Endodermal cell (in vitro differentiated cells): ENCODE measurements at regions not wholly inside any gene's neighbourhood (a gene's known extent, or its start where the extent isn't known, plus 50 kb on each side); places are given as distances from the start of the nearest gene placed in this dataset.

ENCODE experiments used
- DNase-seq: peaks from one replicate; pipeline ENCODE4 v3.0.0-alpha.2; 2017
- H3K27ac ChIP-seq: 2 replicates; pipeline ENCODE4 v1.5.1; 2013; ENCODE audit warnings: mild to moderate bottlenecking, low read depth, low read length, moderate library complexity
- H3K27me3 ChIP-seq: 2 replicates; pipeline ENCODE4 v1.6.1; 2013; ENCODE audit warnings: mild to moderate bottlenecking, low read length, moderate library complexity; ENCODE audit not compliant: insufficient read depth, control insufficient read depth, poor library complexity, severe bottlenecking
- H3K36me3 ChIP-seq: 2 replicates; pipeline ENCODE4 v1.7.0; 2013; ENCODE audit warnings: mild to moderate bottlenecking, low read length, moderate library complexity; ENCODE audit not compliant: control insufficient read depth, insufficient read depth
- H3K4me1 ChIP-seq: one replicate; pipeline ENCODE4 v1.7.0; 2013; ENCODE audit warnings: low read length; ENCODE audit not compliant: control insufficient read depth, insufficient read depth
- H3K4me3 ChIP-seq: 2 replicates; pipeline ENCODE4 v1.5.1; 2013; ENCODE audit warnings: mild to moderate bottlenecking, low read length, moderate library complexity
- H3K9ac ChIP-seq: 2 replicates; pipeline ENCODE4 v1.6.1; 2013; ENCODE audit warnings: mild to moderate bottlenecking, low read length, moderate library complexity; ENCODE audit not compliant: poor library complexity, severe bottlenecking; ENCODE audit errors: extremely low read depth
- H3K9me3 ChIP-seq: 2 replicates; pipeline ENCODE4 v1.6.1; 2013; ENCODE audit warnings: mild to moderate bottlenecking, low read length, moderate library complexity; ENCODE audit not compliant: control insufficient read depth
- H3K27ac Mint-ChIP-seq: 2 replicates; pipeline ENCODE4 v1.8.0; 2020; ENCODE audit warnings: mixed read lengths
- H3K27me3 Mint-ChIP-seq: 2 replicates; pipeline ENCODE4 v1.8.0; 2021; ENCODE audit warnings: mild to moderate bottlenecking, mixed read lengths; ENCODE audit not compliant: insufficient read depth
- H3K36me3 Mint-ChIP-seq: 2 replicates; pipeline ENCODE4 v1.8.0; 2020; ENCODE audit warnings: low read depth, mixed read lengths
- H3K4me1 Mint-ChIP-seq: 2 replicates; pipeline ENCODE4 v1.8.0; 2020; ENCODE audit warnings: mixed read lengths
- H3K4me3 Mint-ChIP-seq: 2 replicates; pipeline ENCODE4 v1.8.0; 2020; ENCODE audit warnings: mild to moderate bottlenecking, moderate library complexity, mixed read lengths
- H3K9me3 Mint-ChIP-seq: 2 replicates; pipeline ENCODE4 v1.8.0; 2020; ENCODE audit warnings: mild to moderate bottlenecking, mixed read lengths
- WGBS, 2 experiments: methylation state at CpG; one replicate each; pipeline versions ENCODE4 v1.1.5 to v1.1.7; 2013; ENCODE audit warnings: missing lambda C conversion rate in 2 of 2, mixed read lengths in 1 of 2; ENCODE audit not compliant: insufficient coverage in 1 of 2, insufficient read length in 1 of 2; 5-methylcytosine and 5-hydroxymethylcytosine counted together
- TF ChIP-seq, protein P1 (sequence below): fragments of 200-600 bp; sonication (generic); conservative IDR thresholded peaks from 2 replicates; pipeline ENCODE4 v1.5.0; 2021; ENCODE audit warnings: antibody characterized with exemption, mild to moderate bottlenecking

DNA sequence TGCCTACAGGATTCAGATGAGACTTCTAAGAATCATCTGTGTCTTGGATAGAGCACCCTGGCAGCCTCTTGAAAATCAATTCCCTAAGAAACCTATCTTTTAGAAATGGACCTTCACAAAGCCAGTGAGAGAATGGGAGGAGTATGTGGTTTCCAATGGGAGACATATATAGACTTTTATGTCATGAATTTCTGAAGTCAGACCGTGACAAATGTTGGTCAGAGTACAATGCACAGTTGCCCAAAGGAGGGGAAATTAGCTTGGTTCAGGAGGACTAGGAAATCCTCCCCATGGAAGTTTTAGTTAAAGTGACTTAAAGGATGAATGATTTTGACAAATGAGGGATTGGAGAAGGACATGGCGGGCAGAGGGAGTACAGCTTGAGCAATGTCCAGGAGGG, 194.4 kb downstream of the DAD1 start:
- DNase-seq, result no peak
- Histone ChIP-seq H3K9me3 (no peaks in the 10 kb centered on the region), H3K9ac (no peak overlapping the region), H3K36me3 (no peaks in the 10 kb centered on the region), H3K4me3 (no peak overlapping the region), H3K27ac (no peak overlapping the region), H3K27me3 (no peaks in the 10 kb centered on the region), H3K4me1 (peaks cover 7% of the 10 kb centered on the region)
- H3K27me3 Mint-ChIP-seq, result peaks cover 3% of the 10 kb centered on the region
- TF ChIP-seq, protein P1, sequence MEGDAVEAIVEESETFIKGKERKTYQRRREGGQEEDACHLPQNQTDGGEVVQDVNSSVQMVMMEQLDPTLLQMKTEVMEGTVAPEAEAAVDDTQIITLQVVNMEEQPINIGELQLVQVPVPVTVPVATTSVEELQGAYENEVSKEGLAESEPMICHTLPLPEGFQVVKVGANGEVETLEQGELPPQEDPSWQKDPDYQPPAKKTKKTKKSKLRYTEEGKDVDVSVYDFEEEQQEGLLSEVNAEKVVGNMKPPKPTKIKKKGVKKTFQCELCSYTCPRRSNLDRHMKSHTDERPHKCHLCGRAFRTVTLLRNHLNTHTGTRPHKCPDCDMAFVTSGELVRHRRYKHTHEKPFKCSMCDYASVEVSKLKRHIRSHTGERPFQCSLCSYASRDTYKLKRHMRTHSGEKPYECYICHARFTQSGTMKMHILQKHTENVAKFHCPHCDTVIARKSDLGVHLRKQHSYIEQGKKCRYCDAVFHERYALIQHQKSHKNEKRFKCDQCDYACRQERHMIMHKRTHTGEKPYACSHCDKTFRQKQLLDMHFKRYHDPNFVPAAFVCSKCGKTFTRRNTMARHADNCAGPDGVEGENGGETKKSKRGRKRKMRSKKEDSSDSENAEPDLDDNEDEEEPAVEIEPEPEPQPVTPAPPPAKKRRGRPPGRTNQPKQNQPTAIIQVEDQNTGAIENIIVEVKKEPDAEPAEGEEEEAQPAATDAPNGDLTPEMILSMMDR, result no peak
- H3K9me3 Mint-ChIP-seq, result no peaks in the 10 kb centered on the region
- H3K36me3 Mint-ChIP-seq, result no peaks in the 10 kb centered on the region
- WGBS, 2 experiments, result 86 to 90% methylated on average over 2 of the region's 2 CpGs
- H3K4me1 Mint-ChIP-seq, result peaks cover 12% of the 10 kb centered on the region
- H3K4me3 Mint-ChIP-seq, result no peak overlapping the region
- no peak overlapping the region for H3K27ac Mint-ChIP-seq

DNA sequence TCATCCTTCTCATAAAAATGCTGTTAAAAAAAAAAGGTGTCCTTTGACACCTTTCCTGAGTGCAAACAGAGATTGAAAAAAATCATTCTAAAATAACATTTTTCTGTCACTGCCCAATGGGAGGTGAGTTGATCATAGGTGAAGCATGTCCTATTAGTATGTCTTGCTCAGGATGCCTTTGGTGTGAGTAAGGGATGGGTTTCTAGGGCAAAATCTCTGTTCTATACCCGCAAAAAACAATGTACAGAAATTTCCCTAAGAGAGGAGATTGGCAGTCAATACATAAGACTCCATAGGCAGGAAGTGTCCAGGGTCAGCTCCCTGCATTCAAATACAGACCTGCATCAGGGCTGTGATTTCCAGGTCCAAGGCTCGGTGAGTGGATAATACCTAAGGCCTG, 195.2 kb downstream of the DAD1 start:
- no peak overlapping the region for H3K9ac ChIP-seq
- H3K27me3 ChIP-seq, result no peaks in the 10 kb centered on the region
- H3K36me3 ChIP-seq, result no peaks in the 10 kb centered on the region
- H3K9me3 Mint-ChIP-seq, result no peaks in the 10 kb centered on the region
- H3K27ac ChIP-seq, result no peak overlapping the region
- peaks cover 7% of the 10 kb centered on the region for H3K4me1 ChIP-seq
- peaks cover 3% of the 10 kb centered on the region for H3K27me3 Mint-ChIP-seq
- H3K4me1 Mint-ChIP-seq, result peaks cover 12% of the 10 kb centered on the region
- no peak overlapping the region for H3K4me3 ChIP-seq
- H3K4me3 Mint-ChIP-seq, result no peak overlapping the region
- DNase-seq, result no peak
- no peaks in the 10 kb centered on the region for H3K9me3 ChIP-seq
- no peak overlapping the region for H3K27ac Mint-ChIP-seq
- 85 to 100% methylated on average over 1 to 2 of the region's 2 CpGs for WGBS, 2 experiments
- TF ChIP-seq, protein P1, result no peak
- H3K36me3 Mint-ChIP-seq, result no peaks in the 10 kb centered on the region

DNA sequence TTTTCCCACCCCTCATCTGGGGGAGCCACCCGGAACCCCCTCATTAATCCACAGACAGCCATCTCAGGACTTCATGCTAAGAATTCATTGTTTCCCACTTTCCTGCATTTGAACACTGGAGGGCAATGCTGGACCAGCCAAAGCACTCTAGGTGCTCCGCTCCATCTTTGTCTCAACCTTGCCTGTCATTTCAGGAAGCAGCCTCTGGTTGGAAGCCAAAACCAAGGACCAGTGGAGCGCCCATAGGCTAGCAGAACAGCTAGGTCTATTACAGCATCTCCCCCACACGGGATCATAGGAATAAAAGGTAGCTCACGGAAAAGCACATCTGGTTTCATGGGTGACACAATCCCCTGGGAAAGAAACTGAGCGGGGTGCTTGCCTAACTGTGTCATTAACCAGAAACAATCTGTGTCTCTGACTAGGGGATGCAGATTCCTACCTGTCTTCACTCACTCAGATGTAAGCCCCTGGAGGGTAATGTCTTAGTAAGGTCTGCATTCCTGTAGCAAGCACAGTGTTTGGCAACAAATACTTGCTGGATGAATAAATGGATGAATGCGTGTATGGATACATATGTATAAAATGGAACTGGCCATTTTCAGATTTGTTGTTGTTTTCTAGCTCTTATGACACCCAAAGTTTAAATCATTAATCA, 197.0 kb downstream of the DAD1 start:
- no peak overlapping the region for H3K27ac ChIP-seq
- no peak overlapping the region for H3K4me3 ChIP-seq
- peak; percentile 85 for DNase-seq
- Mint-ChIP-seq H3K4me3 (no peak overlapping the region), H3K36me3 (no peaks in the 10 kb centered on the region), H3K9me3 (no peaks in the 10 kb centered on the region), H3K27ac (peak overlapping the region; percentile 28), H3K27me3 (peaks cover 3% of the 10 kb centered on the region), H3K4me1 (peaks cover 18% of the 10 kb centered on the region)
- H3K4me1 ChIP-seq, result peaks cover 7% of the 10 kb centered on the region
- 48 to 56% methylated on average over 5 to 7 of the region's 7 CpGs for WGBS, 2 experiments
- no peak overlapping the region for H3K9ac ChIP-seq
- TF ChIP-seq, protein P1, result peak; percentile 90
- H3K27me3 ChIP-seq, result no peaks in the 10 kb centered on the region
- H3K36me3 ChIP-seq, result no peaks in the 10 kb centered on the region
- no peaks in the 10 kb centered on the region for H3K9me3 ChIP-seq
